HCT116 (cell line): ENCODE measurements at regions not wholly inside any gene's neighbourhood (a gene's known extent, or its start where the extent isn't known, plus 50 kb on each side); places are given as distances from the start of the nearest gene placed in this dataset.

Experiments used
- ATAC-seq: fragments of 200-7000 bp; cut with Tn5 transposase; 2 replicates; pipeline ENCODE4 v1.9.1; 2020; ENCODE audit warnings: mild to moderate bottlenecking, moderate library complexity
- BruUV-seq: library from RNA; stranded (reverse); fragments of 400-500 nt; replicated peaks from 2 replicates; lab custom pipeline; 2021; lab: Mats Ljungman, UMichigan
- CTCF ChIA-PET: fragments of 300-600 bp; sonication (Branson Sonifier 250); formaldehyde crosslinking; loops from one replicate; lab custom pipeline; 2021; ENCODE audit warnings: antibody characterized with exemption; lab: Charles Lee
- POLR2A ChIA-PET: fragments of 300-600, 350-600 bp; sonication (Branson Sonifier 250); formaldehyde crosslinking; loops from one replicate; lab custom pipeline; 2021; ENCODE audit warnings: antibody characterized with exemption; lab: Charles Lee
- RAD21 ChIA-PET, 2 experiments: fragments of 300-600 bp; sonication (Branson Sonifier 250); formaldehyde crosslinking; loops; one replicate each; lab custom pipeline; 2023; ENCODE audit warnings: low total read pairs in 2 of 2; ENCODE audit not compliant: uncharacterized antibody in 2 of 2, unreplicated experiment in 2 of 2, low non-redundant PET in 1 of 2; lab: Charles Lee
- DNase-seq: peaks from one replicate; pipeline ENCODE4 v3.0.0-alpha.2; 2010; ENCODE audit warnings: low read depth, low spot score
- H2AFZ ChIP-seq: fragments of 200-600 bp; shearing (Covaris generic), sonication (generic); 2 replicates; pipeline ENCODE4 v1.6.1; 2017; ENCODE audit warnings: low read depth, mixed run types, mixed read lengths, antibody characterized with exemption, low read length; ENCODE audit not compliant: poor library complexity, severe bottlenecking
- H3K27ac ChIP-seq: 2 replicates; pipeline ENCODE4 v1.5.1; 2012; ENCODE audit warnings: low read depth, low read length
- H3K27me3 ChIP-seq: fragments of 200-600 bp; sonication (generic); 2 replicates; pipeline ENCODE4 v1.6.1; 2016; ENCODE audit warnings: mixed run types, low read length, mixed read lengths; ENCODE audit not compliant: insufficient read depth
- H3K36me3 ChIP-seq, 2 experiments: fragments of 200-500 bp in 1 of 2; fragments of 200-600 bp in 1 of 2; sonication (Bioruptor generic) in 1 of 2; sonication (generic) in 1 of 2; 2 replicates each; pipeline versions ENCODE4 v1.5.1 to v1.6.1; 2014 to 2016; ENCODE audit warnings: low read length in 2 of 2, inconsistent platforms in 1 of 2, mixed read lengths in 1 of 2, mixed run types in 1 of 2; ENCODE audit not compliant: insufficient read depth in 2 of 2, control insufficient read depth in 1 of 2
- H3K4me1 ChIP-seq, 2 experiments: fragments of 200-600 bp in 1 of 2; sonication (generic) in 1 of 2; 2 replicates each; pipeline versions ENCODE4 v1.5.1 to v1.6.1; 2012 to 2017; ENCODE audit warnings: low read length in 2 of 2, inconsistent platforms in 1 of 2, mild to moderate bottlenecking in 1 of 2, mixed read lengths in 1 of 2, mixed run types in 1 of 2, moderate library complexity in 1 of 2; ENCODE audit not compliant: insufficient read depth in 2 of 2, control insufficient read depth in 1 of 2
- H3K4me2 ChIP-seq: fragments of 200-600 bp; sonication (generic); 2 replicates; pipeline ENCODE4 v1.6.1; 2017; ENCODE audit warnings: mixed run types, low read length, mixed read lengths
- H3K4me3 ChIP-seq, 2 experiments: fragments of 200-600 bp in 1 of 2; sonication (generic) in 1 of 2; replicated peaks in 1 of 2; 2 replicates each; pipeline ENCODE4 v1.5.1; 2011 to 2016; ENCODE audit warnings: low read length in 2 of 2, control low read depth in 1 of 2, low read depth in 1 of 2, mild to moderate bottlenecking in 1 of 2, mixed read lengths in 1 of 2, mixed run types in 1 of 2
- H3K79me2 ChIP-seq: fragments of 200-600 bp; sonication (generic); 2 replicates; pipeline ENCODE4 v1.6.1; 2017; ENCODE audit warnings: mild to moderate bottlenecking, mixed run types, low read length, moderate library complexity, mixed read lengths; ENCODE audit not compliant: insufficient read depth
- H3K9ac ChIP-seq: fragments of 200-600 bp; sonication (generic); 2 replicates; pipeline ENCODE4 v1.6.1; 2016; ENCODE audit warnings: low read length, mixed read lengths
- H3K9me2 ChIP-seq: fragments of 200-600 bp; sonication (generic), shearing (Covaris generic); 2 replicates; pipeline ENCODE4 v1.6.1; 2017; ENCODE audit warnings: mixed run types, mild to moderate bottlenecking, moderate library complexity; ENCODE audit not compliant: insufficient read depth
- H3K9me3 ChIP-seq, 2 experiments: fragments of 200-500 bp in 1 of 2; fragments of 200-600 bp in 1 of 2; sonication (Bioruptor generic) in 1 of 2; sonication (generic) in 1 of 2; 2 replicates each; pipeline ENCODE4 v1.6.1; 2014 to 2017; ENCODE audit warnings: low read length in 2 of 2, mixed read lengths in 2 of 2, inconsistent platforms in 1 of 2, low read depth in 1 of 2, mild to moderate bottlenecking in 1 of 2, mixed run types in 1 of 2, moderate library complexity in 1 of 2; ENCODE audit not compliant: control insufficient read depth in 1 of 2, insufficient read depth in 1 of 2
- H4K20me1 ChIP-seq: fragments of 200-600 bp; sonication (generic), shearing (Covaris generic); 2 replicates; pipeline ENCODE4 v1.6.1; 2017; ENCODE audit warnings: mixed run types, mild to moderate bottlenecking, moderate library complexity; ENCODE audit not compliant: insufficient read depth
- CEBPB ChIP-seq: IDR thresholded peaks from 2 replicates; pipeline ENCODE4 v1.6.1; 2012; ENCODE audit warnings: low read depth
- EGR1 ChIP-seq: IDR thresholded peaks from 2 replicates; pipeline ENCODE4 v1.6.1; 2012; ENCODE audit warnings: low read depth
- EZH2 ChIP-seq: fragments of 200-600 bp; sonication (generic); IDR thresholded peaks from 2 replicates; pipeline ENCODE4 v1.6.1; 2017; ENCODE audit warnings: antibody characterized with exemption, mixed run types
- FOSL1 ChIP-seq: IDR thresholded peaks from 2 replicates; pipeline ENCODE4 v1.6.1; 2012; ENCODE audit warnings: low read depth
- JUND ChIP-seq: IDR thresholded peaks from 2 replicates; pipeline ENCODE4 v1.6.1; 2012
- POLR2A ChIP-seq: IDR thresholded peaks from 2 replicates; pipeline ENCODE4 v1.7.0; 2011; ENCODE audit warnings: borderline replicate concordance; ENCODE audit not compliant: insufficient read depth, insufficient read length; ENCODE audit errors: extremely low read depth
- POLR2AphosphoS5 ChIP-seq: IDR thresholded peaks from 2 replicates; pipeline ENCODE4 v1.6.1; 2011; ENCODE audit warnings: mild to moderate bottlenecking, low read depth, low read length, moderate library complexity
- SRF ChIP-seq: IDR thresholded peaks from 2 replicates; pipeline ENCODE4 v1.6.1; 2012; ENCODE audit warnings: low read depth
- YY1 ChIP-seq: IDR thresholded peaks from 2 replicates; pipeline ENCODE4 v1.6.1; 2011; ENCODE audit warnings: low read length, low read depth, moderate library complexity, mild to moderate bottlenecking; ENCODE audit not compliant: insufficient replicate concordance; ENCODE audit errors: extremely low read depth
- ZNF274 ChIP-seq: fragments of 200-500 bp; sonication (Bioruptor generic); IDR thresholded peaks from 2 replicates; pipeline ENCODE4 v1.6.1; 2014; ENCODE audit warnings: mild to moderate bottlenecking, low read depth, low read length, inconsistent platforms
- intact Hi-C: fragments of 100-400 bp; cut with micrococcal nuclease; formaldehyde crosslinking; loops from 2 replicates; pipeline ENCODE4 v1.10.0; 2022
- TF ChIP-seq, protein P1 (sequence below): IDR thresholded peaks from 2 replicates; pipeline ENCODE4 v1.6.1; 2012
- TF ChIP-seq, protein P2 (sequence below): IDR thresholded peaks from 2 replicates; pipeline ENCODE4 v1.6.1; 2012; ENCODE audit warnings: low read depth
- TF ChIP-seq, protein P3 (sequence below): IDR thresholded peaks from 2 replicates; pipeline ENCODE4 v1.6.1; 2011; ENCODE audit warnings: mild to moderate bottlenecking, low read length, moderate library complexity; ENCODE audit not compliant: insufficient replicate concordance; ENCODE audit errors: extremely low read depth

DNA sequence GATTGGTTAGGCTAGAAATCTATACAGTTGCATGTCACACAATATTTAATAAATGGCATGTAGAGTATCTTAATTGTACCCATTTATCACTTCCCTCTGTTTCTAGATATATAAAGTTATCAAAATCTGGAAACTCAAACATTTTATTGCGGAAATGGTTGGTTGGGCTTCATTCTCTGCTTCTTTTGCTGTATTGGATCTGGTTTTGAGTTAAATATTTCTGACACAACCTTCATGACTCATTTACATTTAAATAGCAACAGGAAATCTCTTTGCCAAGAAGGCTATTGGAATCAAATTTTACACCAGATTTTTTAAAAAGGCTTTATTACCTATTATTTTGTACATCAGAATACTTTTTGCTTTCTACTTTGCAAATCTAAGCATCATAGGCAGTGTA lies 153.8 kb downstream of the EBLN2 start (continued):
- TF ChIP-seq YY1, result no peak
- no peak for TF ChIP-seq EZH2
- TF ChIP-seq ZNF274, result no peak
- TF ChIP-seq EGR1, result no peak
- no peak for TF ChIP-seq POLR2AphosphoS5
- TF ChIP-seq, protein P1, sequence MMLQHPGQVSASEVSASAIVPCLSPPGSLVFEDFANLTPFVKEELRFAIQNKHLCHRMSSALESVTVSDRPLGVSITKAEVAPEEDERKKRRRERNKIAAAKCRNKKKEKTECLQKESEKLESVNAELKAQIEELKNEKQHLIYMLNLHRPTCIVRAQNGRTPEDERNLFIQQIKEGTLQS, result no peak
- TF ChIP-seq CEBPB, result no peak

DNA sequence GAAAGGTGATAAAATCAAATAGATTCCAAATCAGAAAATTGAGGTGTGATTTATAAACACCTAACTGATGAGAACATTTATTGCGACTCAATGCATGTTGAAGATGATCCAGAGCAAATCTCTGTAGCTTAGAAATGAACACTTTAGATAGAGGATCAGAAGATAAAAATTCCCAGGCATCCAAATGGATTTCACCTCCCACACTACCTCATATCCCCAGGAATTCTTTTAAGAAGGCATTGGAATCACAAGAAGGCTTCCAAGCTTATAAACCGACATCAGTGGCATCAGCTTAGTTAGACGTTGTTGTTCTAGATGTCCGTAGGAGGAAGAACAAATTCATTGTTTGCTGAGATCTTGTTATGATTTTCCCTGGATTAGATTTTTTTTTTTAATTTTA lies 154.4 kb downstream of the EBLN2 start:
- CTCF ChIA-PET, result no interaction called here
- DNase-seq (no peak), ATAC-seq (no peak)
- no peak overlapping the region for H3K27ac ChIP-seq
- no peak overlapping the region for H2AFZ ChIP-seq
- TF ChIP-seq, protein P1, result no peak
- intact Hi-C loops, result no loop called here
- RAD21 ChIA-PET, result no interaction called here
- BruUV-seq, result no TSS peak
- H3K36me3 ChIP-seq, result no peaks in the 10 kb centered on the region
- no peak overlapping the region for H3K4me3 ChIP-seq
- H3K79me2 ChIP-seq, result no peaks in the 10 kb centered on the region
- H3K27me3 ChIP-seq, result peaks cover 23% of the 10 kb centered on the region
- H3K9me3 ChIP-seq, result no peaks in the 10 kb centered on the region
- no peak overlapping the region for H3K9ac ChIP-seq
- no peaks in the 10 kb centered on the region for H3K4me1 ChIP-seq
- no peaks in the 10 kb centered on the region for H4K20me1 ChIP-seq
- no peak overlapping the region for H3K4me2 ChIP-seq
- POLR2A ChIA-PET, result no interaction called here
- no peaks in the 10 kb centered on the region for H3K9me2 ChIP-seq

DNA sequence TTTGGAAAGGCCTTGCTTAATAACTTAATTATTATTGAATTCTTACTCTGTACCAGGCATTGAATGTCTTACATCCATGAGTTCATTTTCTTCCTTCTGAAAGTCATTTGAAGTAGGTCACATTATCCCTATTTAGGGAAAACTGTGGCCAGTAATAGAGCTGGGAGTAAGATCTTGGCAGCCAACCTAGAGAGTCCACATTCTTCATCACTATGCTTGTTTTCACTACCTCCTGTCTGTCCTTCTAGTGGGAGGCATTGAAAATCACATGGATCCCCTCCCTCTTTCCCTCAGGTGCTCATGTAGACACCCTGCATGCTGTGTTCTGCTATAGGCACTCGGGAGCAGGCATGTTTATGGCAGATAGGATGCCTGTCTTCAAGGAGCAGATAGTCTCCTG lies 154.9 kb downstream of the EBLN2 start:
- Histone ChIP-seq H3K9ac (no peak overlapping the region), H3K27me3 (peaks cover 23% of the 10 kb centered on the region), H3K79me2 (no peaks in the 10 kb centered on the region), H3K4me2 (no peak overlapping the region), H3K9me3 (no peaks in the 10 kb centered on the region), H2AFZ (no peak overlapping the region), H3K4me1 (no peaks in the 10 kb centered on the region), H3K27ac (no peak overlapping the region), H4K20me1 (no peaks in the 10 kb centered on the region), H3K36me3 (no peaks in the 10 kb centered on the region), H3K4me3 (no peak overlapping the region), H3K9me2 (no peaks in the 10 kb centered on the region)
- ChIA-PET CTCF (no interaction called here), POLR2A (no interaction called here), RAD21 (no interaction called here)
- DNase-seq, result no peak
- intact Hi-C loops, result no loop called here
- ATAC-seq, result no peak
- BruUV-seq, result no TSS peak
- TF ChIP-seq, protein P2, sequence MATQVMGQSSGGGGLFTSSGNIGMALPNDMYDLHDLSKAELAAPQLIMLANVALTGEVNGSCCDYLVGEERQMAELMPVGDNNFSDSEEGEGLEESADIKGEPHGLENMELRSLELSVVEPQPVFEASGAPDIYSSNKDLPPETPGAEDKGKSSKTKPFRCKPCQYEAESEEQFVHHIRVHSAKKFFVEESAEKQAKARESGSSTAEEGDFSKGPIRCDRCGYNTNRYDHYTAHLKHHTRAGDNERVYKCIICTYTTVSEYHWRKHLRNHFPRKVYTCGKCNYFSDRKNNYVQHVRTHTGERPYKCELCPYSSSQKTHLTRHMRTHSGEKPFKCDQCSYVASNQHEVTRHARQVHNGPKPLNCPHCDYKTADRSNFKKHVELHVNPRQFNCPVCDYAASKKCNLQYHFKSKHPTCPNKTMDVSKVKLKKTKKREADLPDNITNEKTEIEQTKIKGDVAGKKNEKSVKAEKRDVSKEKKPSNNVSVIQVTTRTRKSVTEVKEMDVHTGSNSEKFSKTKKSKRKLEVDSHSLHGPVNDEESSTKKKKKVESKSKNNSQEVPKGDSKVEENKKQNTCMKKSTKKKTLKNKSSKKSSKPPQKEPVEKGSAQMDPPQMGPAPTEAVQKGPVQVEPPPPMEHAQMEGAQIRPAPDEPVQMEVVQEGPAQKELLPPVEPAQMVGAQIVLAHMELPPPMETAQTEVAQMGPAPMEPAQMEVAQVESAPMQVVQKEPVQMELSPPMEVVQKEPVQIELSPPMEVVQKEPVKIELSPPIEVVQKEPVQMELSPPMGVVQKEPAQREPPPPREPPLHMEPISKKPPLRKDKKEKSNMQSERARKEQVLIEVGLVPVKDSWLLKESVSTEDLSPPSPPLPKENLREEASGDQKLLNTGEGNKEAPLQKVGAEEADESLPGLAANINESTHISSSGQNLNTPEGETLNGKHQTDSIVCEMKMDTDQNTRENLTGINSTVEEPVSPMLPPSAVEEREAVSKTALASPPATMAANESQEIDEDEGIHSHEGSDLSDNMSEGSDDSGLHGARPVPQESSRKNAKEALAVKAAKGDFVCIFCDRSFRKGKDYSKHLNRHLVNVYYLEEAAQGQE, result no peak
- TF ChIP-seq FOSL1, result no peak
- TF ChIP-seq JUND, result no peak
- TF ChIP-seq POLR2A, result no peak
- TF ChIP-seq, protein P3, sequence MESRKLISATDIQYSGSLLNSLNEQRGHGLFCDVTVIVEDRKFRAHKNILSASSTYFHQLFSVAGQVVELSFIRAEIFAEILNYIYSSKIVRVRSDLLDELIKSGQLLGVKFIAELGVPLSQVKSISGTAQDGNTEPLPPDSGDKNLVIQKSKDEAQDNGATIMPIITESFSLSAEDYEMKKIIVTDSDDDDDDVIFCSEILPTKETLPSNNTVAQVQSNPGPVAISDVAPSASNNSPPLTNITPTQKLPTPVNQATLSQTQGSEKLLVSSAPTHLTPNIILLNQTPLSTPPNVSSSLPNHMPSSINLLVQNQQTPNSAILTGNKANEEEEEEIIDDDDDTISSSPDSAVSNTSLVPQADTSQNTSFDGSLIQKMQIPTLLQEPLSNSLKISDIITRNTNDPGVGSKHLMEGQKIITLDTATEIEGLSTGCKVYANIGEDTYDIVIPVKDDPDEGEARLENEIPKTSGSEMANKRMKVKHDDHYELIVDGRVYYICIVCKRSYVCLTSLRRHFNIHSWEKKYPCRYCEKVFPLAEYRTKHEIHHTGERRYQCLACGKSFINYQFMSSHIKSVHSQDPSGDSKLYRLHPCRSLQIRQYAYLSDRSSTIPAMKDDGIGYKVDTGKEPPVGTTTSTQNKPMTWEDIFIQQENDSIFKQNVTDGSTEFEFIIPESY, result no peak
- TF ChIP-seq CEBPB, result no peak
- no peak for TF ChIP-seq SRF
